H9 (cell line): ENCODE measurements at regions not wholly inside any gene's neighbourhood (a gene's known extent, or its start where the extent isn't known, plus 50 kb on each side); places are given as distances from the start of the nearest gene placed in this dataset.

Experiments used
- DNase-seq: peaks from one replicate; pipeline ENCODE4 v3.0.0-alpha.2; 2017
- H2AFZ ChIP-seq: one replicate; pipeline ENCODE4 v1.6.1; 2013; ENCODE audit warnings: mild to moderate bottlenecking, low read length, control low read depth, moderate library complexity
- H2AK5ac ChIP-seq: 2 replicates; pipeline ENCODE4 v1.6.1; 2013; ENCODE audit warnings: low read length, control low read depth, mixed read lengths; ENCODE audit not compliant: insufficient read length
- H2BK120ac ChIP-seq: one replicate; pipeline ENCODE4 v1.6.1; 2013; ENCODE audit warnings: low read depth, mild to moderate bottlenecking, low read length, control low read depth, inconsistent platforms; ENCODE audit not compliant: poor library complexity, severe bottlenecking
- H2BK12ac ChIP-seq: 2 replicates; pipeline ENCODE4 v1.6.1; 2013; ENCODE audit warnings: low read length, control low read depth, mixed read lengths, low read depth; ENCODE audit not compliant: insufficient read length
- H2BK15ac ChIP-seq: 2 replicates; pipeline ENCODE4 v1.6.1; 2013; ENCODE audit warnings: low read depth, low read length, control low read depth
- H2BK20ac ChIP-seq: one replicate; pipeline ENCODE4 v1.6.1; 2013; ENCODE audit warnings: low read depth, mild to moderate bottlenecking, low read length, control low read depth, inconsistent platforms; ENCODE audit not compliant: poor library complexity, severe bottlenecking
- H2BK5ac ChIP-seq: 2 replicates; pipeline ENCODE4 v1.6.1; 2013; ENCODE audit warnings: low read length, control low read depth, mixed read lengths; ENCODE audit not compliant: insufficient read length
- H3K14ac ChIP-seq: 2 replicates; pipeline ENCODE4 v1.6.1; 2013; ENCODE audit warnings: low read length, control low read depth; ENCODE audit not compliant: insufficient read depth
- H3K18ac ChIP-seq: 2 replicates; pipeline ENCODE4 v1.6.1; 2013; ENCODE audit warnings: low read depth, mild to moderate bottlenecking, mixed read lengths, low read length, control low read depth; ENCODE audit not compliant: insufficient read length
- H3K23ac ChIP-seq: 2 replicates; pipeline ENCODE4 v1.6.1; 2013; ENCODE audit warnings: low read length, control low read depth, mixed read lengths, low read depth; ENCODE audit not compliant: insufficient read length
- H3K23me2 ChIP-seq: 2 replicates; pipeline ENCODE4 v1.6.1; 2013; ENCODE audit warnings: low read depth, mild to moderate bottlenecking, mixed read lengths, low read length, control low read depth; ENCODE audit not compliant: insufficient read length, poor library complexity, severe bottlenecking
- H3K27ac ChIP-seq: 2 replicates; pipeline ENCODE4 v1.5.1; 2013; ENCODE audit warnings: low read length, control low read depth, mixed read lengths, low read depth; ENCODE audit not compliant: insufficient read length
- H3K27me3 ChIP-seq: 2 replicates; pipeline ENCODE4 v1.6.1; 2013; ENCODE audit warnings: low read length, control low read depth, inconsistent platforms; ENCODE audit not compliant: insufficient read depth
- H3K4ac ChIP-seq: 2 replicates; pipeline ENCODE4 v1.6.1; 2013; ENCODE audit warnings: low read depth, mild to moderate bottlenecking, control low read depth, inconsistent platforms, low read length, moderate library complexity
- H3K4me1 ChIP-seq: 2 replicates; pipeline ENCODE4 v1.6.1; 2013; ENCODE audit warnings: low read length, control low read depth, inconsistent platforms; ENCODE audit not compliant: insufficient read depth
- H3K4me2 ChIP-seq: 2 replicates; pipeline ENCODE4 v1.6.1; 2013; ENCODE audit warnings: low read length, control low read depth, mixed read lengths; ENCODE audit not compliant: insufficient read length, insufficient read depth
- H3K56ac ChIP-seq: 2 replicates; pipeline ENCODE4 v1.6.1; 2013; ENCODE audit warnings: low read depth, mild to moderate bottlenecking, mixed read lengths, low read length, control low read depth; ENCODE audit not compliant: insufficient read length
- H3K79me1 ChIP-seq: 2 replicates; pipeline ENCODE4 v1.6.1; 2013; ENCODE audit warnings: low read depth, mild to moderate bottlenecking, moderate library complexity, low read length, control low read depth, inconsistent platforms; ENCODE audit not compliant: insufficient read depth, poor library complexity, severe bottlenecking
- H3K79me2 ChIP-seq: 2 replicates; pipeline ENCODE4 v1.6.1; 2013; ENCODE audit warnings: low read length, control low read depth, inconsistent platforms; ENCODE audit not compliant: insufficient read depth
- H3K9ac ChIP-seq: 2 replicates; pipeline ENCODE4 v1.6.1; 2013; ENCODE audit warnings: low read length, control low read depth, mixed read lengths; ENCODE audit not compliant: insufficient read length; ENCODE audit errors: extremely low read depth
- H3K9me3 ChIP-seq: one replicate; pipeline ENCODE4 v1.6.1; 2013; ENCODE audit warnings: low read depth, low read length, inconsistent platforms; ENCODE audit not compliant: control insufficient read depth
- H3T11ph ChIP-seq: one replicate; pipeline ENCODE4 v1.6.1; 2013; ENCODE audit warnings: mild to moderate bottlenecking, low read length, control low read depth, inconsistent platforms
- H4K20me1 ChIP-seq: one replicate; pipeline ENCODE4 v1.6.1; 2013; ENCODE audit not compliant: control insufficient read depth, insufficient read length, insufficient read depth
- H4K5ac ChIP-seq: 2 replicates; pipeline ENCODE4 v1.6.1; 2013; ENCODE audit warnings: low read depth, mild to moderate bottlenecking, mixed read lengths, low read length, control low read depth; ENCODE audit not compliant: insufficient read length
- H4K8ac ChIP-seq: replicated peaks from 2 replicates; pipeline ENCODE4 v1.6.1; 2013; ENCODE audit warnings: low read length, control low read depth, mixed read lengths, low read depth; ENCODE audit not compliant: insufficient read length
- H4K91ac ChIP-seq: 2 replicates; pipeline ENCODE4 v1.6.1; 2013; ENCODE audit warnings: low read depth, mild to moderate bottlenecking, moderate library complexity, mixed read lengths, low read length, control low read depth; ENCODE audit not compliant: insufficient read length
- H3K27ac Mint-ChIP-seq, 3 experiments: 2 replicates in 2 of 3; 3 replicates in 1 of 3; pipeline ENCODE4 v1.8.0; 2020 to 2021; ENCODE audit warnings: mixed read lengths in 3 of 3, mild to moderate bottlenecking in 1 of 3, moderate library complexity in 1 of 3
- H3K27me3 Mint-ChIP-seq: 2 replicates; pipeline ENCODE4 v1.8.0; 2021; ENCODE audit warnings: low read depth, mild to moderate bottlenecking, moderate library complexity, mixed read lengths
- H3K36me3 Mint-ChIP-seq, 3 experiments: 2 replicates in 2 of 3; 3 replicates in 1 of 3; pipeline ENCODE4 v1.8.0; 2020 to 2021; ENCODE audit warnings: low read depth in 3 of 3, mixed read lengths in 3 of 3; ENCODE audit not compliant: insufficient read depth in 1 of 3
- H3K4me1 Mint-ChIP-seq, 2 experiments: 2 replicates each; pipeline ENCODE4 v1.8.0; 2020; ENCODE audit warnings: mixed read lengths in 2 of 2
- H3K4me3 Mint-ChIP-seq, 2 experiments: 2 replicates in 1 of 2; 3 replicates in 1 of 2; pipeline ENCODE4 v1.8.0; 2020 to 2021; ENCODE audit warnings: mild to moderate bottlenecking in 2 of 2, mixed read lengths in 2 of 2, moderate library complexity in 1 of 2
- H3K9me3 Mint-ChIP-seq, 2 experiments: 2 replicates in 1 of 2; 3 replicates in 1 of 2; pipeline ENCODE4 v1.8.0; 2020; ENCODE audit warnings: mild to moderate bottlenecking in 2 of 2, mixed read lengths in 2 of 2, moderate library complexity in 1 of 2
- WGBS: extraction: QIAGEN DNeasy Blood & Tissue Kit; methylation state at CpG from one replicate; pipeline ENCODE4 v1.1.7; 2013; ENCODE audit warnings: missing lambda C conversion rate, low lambda C conversion rate, mixed read lengths; ENCODE audit not compliant: insufficient read length; ENCODE audit errors: extremely low coverage; 5-methylcytosine and 5-hydroxymethylcytosine counted together
- TF ChIP-seq, protein P1 (sequence below): fragments of 200-600 bp; sonication (generic); conservative IDR thresholded peaks from 3 replicates; pipeline ENCODE4 v1.8.0; 2021; ENCODE audit warnings: antibody characterized with exemption, mild to moderate bottlenecking

DNA sequence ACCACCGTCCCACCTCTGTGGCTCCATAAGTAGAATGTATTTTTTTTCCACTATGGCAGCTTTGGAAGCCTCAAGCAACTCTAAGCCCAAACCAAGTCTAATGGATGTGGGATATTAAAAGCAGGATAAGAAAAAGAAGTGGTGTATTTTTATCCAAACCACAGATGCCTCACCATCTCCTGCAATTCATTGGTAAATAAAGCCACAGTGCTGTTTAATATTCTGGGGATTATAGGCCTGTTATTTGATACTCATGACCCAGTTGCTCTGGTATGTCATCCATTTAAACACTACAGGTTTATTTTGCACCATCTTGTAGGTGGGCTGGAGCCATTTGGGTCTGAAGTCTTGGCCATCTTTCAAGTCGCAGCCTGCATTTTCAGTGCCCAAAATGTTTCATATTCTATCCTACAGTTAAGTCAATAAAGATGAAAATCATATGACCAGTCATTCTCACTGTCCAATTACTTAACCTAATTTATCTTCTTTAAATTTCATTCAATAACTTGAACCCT lies 279.5 kb upstream of the EPHA4 start:
- peaks cover 0 to 13% of the 10 kb centered on the region in 2 experiments; a peak in 2 of 4 replicates for H3K4me1 Mint-ChIP-seq
- no peak for DNase-seq
- Histone ChIP-seq H3K18ac (no peak overlapping the region), H3K27me3 (no peaks in the 10 kb centered on the region), H4K91ac (no peak overlapping the region), H3K4ac (no peak overlapping the region), H4K5ac (no peak overlapping the region), H2BK12ac (no peak overlapping the region), H3K4me1 (no peaks in the 10 kb centered on the region), H3K23me2 (no peaks in the 10 kb centered on the region), H3K79me1 (no peaks in the 10 kb centered on the region), H2BK15ac (no peak overlapping the region), H4K8ac (no peak overlapping the region), H2BK5ac (no peak overlapping the region), H2BK20ac (no peak overlapping the region), H3K27ac (no peak overlapping the region), H3K79me2 (no peaks in the 10 kb centered on the region), H3K4me2 (no peak overlapping the region), H2AFZ (no peak overlapping the region), H3K14ac (no peak overlapping the region), H3K9me3 (no peaks in the 10 kb centered on the region), H3K56ac (no peak overlapping the region), H2BK120ac (no peak overlapping the region), H2AK5ac (no peak overlapping the region), H3K9ac (no peak overlapping the region), H3K23ac (no peak overlapping the region), H4K20me1 (no peaks in the 10 kb centered on the region), H3T11ph (no peak overlapping the region)
- no peaks in the 10 kb centered on the region; a peak in 1 of 5 replicates for H3K9me3 Mint-ChIP-seq
- no peak overlapping the region for H3K27ac Mint-ChIP-seq
- TF ChIP-seq, protein P1, sequence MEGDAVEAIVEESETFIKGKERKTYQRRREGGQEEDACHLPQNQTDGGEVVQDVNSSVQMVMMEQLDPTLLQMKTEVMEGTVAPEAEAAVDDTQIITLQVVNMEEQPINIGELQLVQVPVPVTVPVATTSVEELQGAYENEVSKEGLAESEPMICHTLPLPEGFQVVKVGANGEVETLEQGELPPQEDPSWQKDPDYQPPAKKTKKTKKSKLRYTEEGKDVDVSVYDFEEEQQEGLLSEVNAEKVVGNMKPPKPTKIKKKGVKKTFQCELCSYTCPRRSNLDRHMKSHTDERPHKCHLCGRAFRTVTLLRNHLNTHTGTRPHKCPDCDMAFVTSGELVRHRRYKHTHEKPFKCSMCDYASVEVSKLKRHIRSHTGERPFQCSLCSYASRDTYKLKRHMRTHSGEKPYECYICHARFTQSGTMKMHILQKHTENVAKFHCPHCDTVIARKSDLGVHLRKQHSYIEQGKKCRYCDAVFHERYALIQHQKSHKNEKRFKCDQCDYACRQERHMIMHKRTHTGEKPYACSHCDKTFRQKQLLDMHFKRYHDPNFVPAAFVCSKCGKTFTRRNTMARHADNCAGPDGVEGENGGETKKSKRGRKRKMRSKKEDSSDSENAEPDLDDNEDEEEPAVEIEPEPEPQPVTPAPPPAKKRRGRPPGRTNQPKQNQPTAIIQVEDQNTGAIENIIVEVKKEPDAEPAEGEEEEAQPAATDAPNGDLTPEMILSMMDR, result no peak
- H3K4me3 Mint-ChIP-seq, result no peak overlapping the region
- no peaks in the 10 kb centered on the region for H3K36me3 Mint-ChIP-seq
- no peaks in the 10 kb centered on the region for H3K27me3 Mint-ChIP-seq
- WGBS, result no CpG with 5 or more reads among the region's 2 CpGs
